CD4-positive, alpha-beta T cell (primary cell): ENCODE measurements at regions not wholly inside any gene's neighbourhood (a gene's known extent, or its start where the extent isn't known, plus 50 kb on each side); places are given as distances from the start of the nearest gene placed in this dataset.

Experiments
- ATAC-seq: fragments of 200-7000 bp; cut with Tn5 transposase; one replicate; pipeline ENCODE4 v1.10.0; 2022; ENCODE audit warnings: mild to moderate bottlenecking; ENCODE audit not compliant: poor library complexity
- CTCF ChIA-PET: fragments of 350-600 bp; sonication (Branson Sonifier 250); formaldehyde crosslinking; loops from one replicate; lab custom pipeline; 2021; ENCODE audit warnings: antibody characterized with exemption, inconsistent platforms; lab: Charles Lee
- POLR2A ChIA-PET: fragments of 350-600 bp; sonication (Branson Sonifier 250); formaldehyde crosslinking; loops from one replicate; lab custom pipeline; 2021; ENCODE audit warnings: antibody characterized with exemption, inconsistent platforms; lab: Charles Lee
- DNase-seq, 14 experiments: peaks; one replicate each; pipeline ENCODE4 v3.0.0-alpha.2; 2013 to 2020; ENCODE audit warnings: mixed read lengths in 2 of 14
- H3K27ac ChIP-seq, 2 donors: one replicate each; pipeline versions ENCODE4 v1.5.1 to v1.7.0; 2013; ENCODE audit warnings: low read length in 2 of 2, low read depth in 1 of 2, mild to moderate bottlenecking in 1 of 2
- H3K27me3 ChIP-seq, 2 experiments: 1 replicate in 1 of 2; 2 replicates in 1 of 2; pipeline versions ENCODE4 v1.6.1 to v1.7.0; 2013; ENCODE audit warnings: low read length in 2 of 2, control low read depth in 1 of 2, mild to moderate bottlenecking in 1 of 2, moderate library complexity in 1 of 2; ENCODE audit not compliant: insufficient read depth in 2 of 2, control insufficient read depth in 1 of 2
- H3K36me3 ChIP-seq: one replicate; pipeline ENCODE4 v1.6.1; 2013; ENCODE audit warnings: low read length, control low read depth; ENCODE audit not compliant: insufficient read depth
- H3K4me1 ChIP-seq: one replicate; pipeline ENCODE4 v1.6.1; 2013; ENCODE audit warnings: low read length, control low read depth; ENCODE audit not compliant: insufficient read depth
- H3K4me3 ChIP-seq: one replicate; pipeline ENCODE4 v1.5.1; 2013; ENCODE audit warnings: mild to moderate bottlenecking, low read length, moderate library complexity
- H3K9me3 ChIP-seq, 2 experiments: 1 replicate in 1 of 2; 2 replicates in 1 of 2; pipeline versions ENCODE4 v1.6.1 to v1.7.0; 2013; ENCODE audit warnings: low read length in 2 of 2, mild to moderate bottlenecking in 2 of 2, control low read depth in 1 of 2, moderate library complexity in 1 of 2; ENCODE audit not compliant: control insufficient read depth in 1 of 2, insufficient read depth in 1 of 2
- H3K27ac Mint-ChIP-seq: one replicate; pipeline ENCODE4 v1.8.0; 2020; ENCODE audit warnings: mixed read lengths
- H3K27me3 Mint-ChIP-seq: one replicate; pipeline ENCODE4 v1.8.0; 2021; ENCODE audit warnings: mixed read lengths
- H3K36me3 Mint-ChIP-seq: one replicate; pipeline ENCODE4 v1.8.0; 2021; ENCODE audit warnings: low read depth, mixed read lengths
- H3K4me1 Mint-ChIP-seq: one replicate; pipeline ENCODE4 v1.8.0; 2021; ENCODE audit warnings: low read depth, mixed read lengths
- H3K4me3 Mint-ChIP-seq: one replicate; pipeline ENCODE4 v1.8.0; 2020; ENCODE audit warnings: mild to moderate bottlenecking, mixed read lengths
- H3K9me3 Mint-ChIP-seq: one replicate; pipeline ENCODE4 v1.8.0; 2020; ENCODE audit warnings: mixed read lengths
- intact Hi-C, 2 experiments: fragments of 100-400 bp; cut with DNase I in 1 of 2; cut with micrococcal nuclease in 1 of 2; formaldehyde crosslinking; loops; one replicate each; pipeline versions ENCODE4 v1.15.1 to v1.9.0; 2023 to 2025; cut with DNase I, micrococcal nuclease
- TF ChIP-seq, protein P1 (sequence below): fragments of 200-600 bp; IDR thresholded peaks from one replicate; pipeline ENCODE4 v1.8.0; 2022; ENCODE audit warnings: antibody characterized with exemption, mild to moderate bottlenecking

DNA sequence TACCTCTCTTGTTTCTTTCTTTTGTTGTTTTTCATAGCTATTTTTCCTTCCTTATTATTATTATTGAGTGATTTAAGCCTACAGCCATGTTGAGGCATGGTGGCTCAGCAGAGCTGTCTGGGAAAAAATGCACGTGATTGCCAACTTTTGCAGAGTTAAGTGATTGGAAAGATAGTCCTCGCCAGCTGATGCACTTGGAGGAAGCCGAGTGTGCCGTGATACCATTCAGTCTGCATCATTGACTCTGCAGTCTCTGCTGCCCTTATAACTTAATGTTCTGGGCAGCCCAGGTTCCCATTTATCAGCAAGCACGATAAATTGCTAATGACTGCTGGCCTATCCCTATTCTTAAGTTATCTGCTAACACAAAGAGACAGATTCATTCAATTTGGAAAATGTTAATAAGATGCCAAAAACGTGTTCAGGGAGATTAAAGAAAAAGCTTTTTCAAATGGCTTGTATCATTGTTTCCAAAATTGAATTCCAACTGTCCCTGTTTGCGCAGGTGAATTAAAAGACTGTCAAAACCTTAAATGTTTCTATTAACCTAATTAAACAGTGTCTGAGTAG lies 232.9 kb upstream of the NPY start:
- POLR2A ChIA-PET = no interaction called here
- DNase-seq = no peak
- peaks cover 24% of the 10 kb centered on the region for H3K27me3 Mint-ChIP-seq

GRCh38 chr7:24051651-24052050 lies 232.3 kb upstream of the NPY start:
- POLR2A ChIA-PET = no interaction called here
- H3K4me3 ChIP-seq = no peak overlapping the region
- H3K36me3 ChIP-seq = no peaks in the 10 kb centered on the region
- intact Hi-C loops = loop anchor here in 1 of 2 experiments (10.0 kb wide), 1 partner anchor 497 kb away; no protein-coding TSS in a partner anchor
- no peaks in the 10 kb centered on the region for H3K9me3 Mint-ChIP-seq
- DNase-seq (no peak), ATAC-seq (no peak)
- H3K27ac Mint-ChIP-seq = no peak overlapping the region
- H3K9me3 ChIP-seq = no peaks in the 10 kb centered on the region
- H3K27ac ChIP-seq = no peak overlapping the region
- H3K4me3 Mint-ChIP-seq = no peak overlapping the region
- CTCF ChIA-PET = no interaction called here
- peaks cover 24% of the 10 kb centered on the region for H3K27me3 Mint-ChIP-seq
- no peaks in the 10 kb centered on the region for H3K36me3 Mint-ChIP-seq
- peaks cover 0 to 4% of the 10 kb centered on the region in 2 experiments for H3K27me3 ChIP-seq
- no peaks in the 10 kb centered on the region for H3K4me1 Mint-ChIP-seq
- TF ChIP-seq, protein P1, sequence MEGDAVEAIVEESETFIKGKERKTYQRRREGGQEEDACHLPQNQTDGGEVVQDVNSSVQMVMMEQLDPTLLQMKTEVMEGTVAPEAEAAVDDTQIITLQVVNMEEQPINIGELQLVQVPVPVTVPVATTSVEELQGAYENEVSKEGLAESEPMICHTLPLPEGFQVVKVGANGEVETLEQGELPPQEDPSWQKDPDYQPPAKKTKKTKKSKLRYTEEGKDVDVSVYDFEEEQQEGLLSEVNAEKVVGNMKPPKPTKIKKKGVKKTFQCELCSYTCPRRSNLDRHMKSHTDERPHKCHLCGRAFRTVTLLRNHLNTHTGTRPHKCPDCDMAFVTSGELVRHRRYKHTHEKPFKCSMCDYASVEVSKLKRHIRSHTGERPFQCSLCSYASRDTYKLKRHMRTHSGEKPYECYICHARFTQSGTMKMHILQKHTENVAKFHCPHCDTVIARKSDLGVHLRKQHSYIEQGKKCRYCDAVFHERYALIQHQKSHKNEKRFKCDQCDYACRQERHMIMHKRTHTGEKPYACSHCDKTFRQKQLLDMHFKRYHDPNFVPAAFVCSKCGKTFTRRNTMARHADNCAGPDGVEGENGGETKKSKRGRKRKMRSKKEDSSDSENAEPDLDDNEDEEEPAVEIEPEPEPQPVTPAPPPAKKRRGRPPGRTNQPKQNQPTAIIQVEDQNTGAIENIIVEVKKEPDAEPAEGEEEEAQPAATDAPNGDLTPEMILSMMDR = no peak
- no peaks in the 10 kb centered on the region for H3K4me1 ChIP-seq

More for the DNA sequence above, 232.9 kb upstream of the NPY start:
- H3K9me3 Mint-ChIP-seq = no peaks in the 10 kb centered on the region
- no peaks in the 10 kb centered on the region for H3K36me3 ChIP-seq
- no peak overlapping the region for H3K4me3 ChIP-seq
- intact Hi-C loops = loop anchor here in 1 of 2 experiments (10.0 kb wide), 1 partner anchor 496 kb away; no protein-coding TSS in a partner anchor
- H3K36me3 Mint-ChIP-seq = no peaks in the 10 kb centered on the region
- H3K4me1 Mint-ChIP-seq = no peaks in the 10 kb centered on the region
- ATAC-seq = no peak
- no peak overlapping the region for H3K4me3 Mint-ChIP-seq
- CTCF ChIA-PET = no interaction called here
- H3K9me3 ChIP-seq = no peaks in the 10 kb centered on the region
- H3K27ac Mint-ChIP-seq = no peak overlapping the region
- no peak overlapping the region for H3K27ac ChIP-seq
- TF ChIP-seq, protein P1 = no peak
- peaks cover 0 to 4% of the 10 kb centered on the region in 2 experiments for H3K27me3 ChIP-seq
- H3K4me1 ChIP-seq = no peaks in the 10 kb centered on the region

- peak in 1 of 14 experiments; percentile 19 for DNase-seq
- Mint-ChIP-seq H3K9me3 (no peaks in the 10 kb centered on the region), H3K27me3 (peaks cover 27% of the 10 kb centered on the region), H3K36me3 (no peaks in the 10 kb centered on the region), H3K27ac (no peak overlapping the region), H3K4me3 (no peak overlapping the region), H3K4me1 (no peaks in the 10 kb centered on the region)
- Histone ChIP-seq H3K9me3 (no peaks in the 10 kb centered on the region), H3K36me3 (no peaks in the 10 kb centered on the region), H3K27me3 (peaks cover 0 to 4% of the 10 kb centered on the region in 2 experiments), H3K4me3 (no peak overlapping the region), H3K4me1 (no peaks in the 10 kb centered on the region), H3K27ac (no peak overlapping the region)
- CTCF ChIA-PET = no interaction called here
- intact Hi-C loops = loop anchor here in 1 of 2 experiments (10.0 kb wide), 1 partner anchor 498 kb away; no protein-coding TSS in a partner anchor
- POLR2A ChIA-PET = no interaction called here
- ATAC-seq = no peak
- TF ChIP-seq, protein P1 = no peak
These were observed 231.3 kb upstream of the NPY start for GRCh38 chr7:24052572-24053260.
